BLaER1 treated with 17β-estradiol and CSF1 and Interleukin-3, amounts not matched to agents 10 nM and 100 nM (cell line): ENCODE measurements at regions not wholly inside any gene's neighbourhood (a gene's known extent, or its start where the extent isn't known, plus 50 kb on each side); places are given as distances from the start of the nearest gene placed in this dataset.

Experiments used
- H3K27ac ChIP-seq, 11 experiments: shearing (Covaris generic); formaldehyde crosslinking; 2 replicates each; pipeline ENCODE4 v1.8.1; 2022
- H3K27me3 ChIP-seq, 11 experiments: shearing (Covaris generic); formaldehyde crosslinking; 2 replicates each; pipeline ENCODE4 v1.8.1; 2022
- H3K36me3 ChIP-seq, 11 experiments: shearing (Covaris generic); formaldehyde crosslinking; 2 replicates each; pipeline ENCODE4 v1.8.1; 2022
- H3K4me1 ChIP-seq, 10 experiments: shearing (Covaris generic); formaldehyde crosslinking; 2 replicates each; pipeline ENCODE4 v1.8.1; 2022
- H3K4me2 ChIP-seq, 11 experiments: shearing (Covaris generic); formaldehyde crosslinking; 2 replicates each; pipeline ENCODE4 v1.8.1; 2022
- H3K4me3 ChIP-seq, 10 experiments: shearing (Covaris generic); formaldehyde crosslinking; 2 replicates each; pipeline ENCODE4 v1.8.1; 2022
- H3K9ac ChIP-seq, 11 experiments: shearing (Covaris generic); formaldehyde crosslinking; 2 replicates each; pipeline ENCODE4 v1.8.1; 2022
- H3K9me3 ChIP-seq, 11 experiments: shearing (Covaris generic); formaldehyde crosslinking; replicated peaks in 1 of 11; 2 replicates each; pipeline ENCODE4 v1.8.1; 2022
- H4K20me1 ChIP-seq, 11 experiments: shearing (Covaris generic); formaldehyde crosslinking; 2 replicates each; pipeline ENCODE4 v1.8.1; 2022
- Cebpa-rat ChIP-seq, 11 experiments: shearing (Covaris generic); IDR thresholded peaks; 2 replicates each; pipeline ENCODE4 v1.8.1; 2022

DNA sequence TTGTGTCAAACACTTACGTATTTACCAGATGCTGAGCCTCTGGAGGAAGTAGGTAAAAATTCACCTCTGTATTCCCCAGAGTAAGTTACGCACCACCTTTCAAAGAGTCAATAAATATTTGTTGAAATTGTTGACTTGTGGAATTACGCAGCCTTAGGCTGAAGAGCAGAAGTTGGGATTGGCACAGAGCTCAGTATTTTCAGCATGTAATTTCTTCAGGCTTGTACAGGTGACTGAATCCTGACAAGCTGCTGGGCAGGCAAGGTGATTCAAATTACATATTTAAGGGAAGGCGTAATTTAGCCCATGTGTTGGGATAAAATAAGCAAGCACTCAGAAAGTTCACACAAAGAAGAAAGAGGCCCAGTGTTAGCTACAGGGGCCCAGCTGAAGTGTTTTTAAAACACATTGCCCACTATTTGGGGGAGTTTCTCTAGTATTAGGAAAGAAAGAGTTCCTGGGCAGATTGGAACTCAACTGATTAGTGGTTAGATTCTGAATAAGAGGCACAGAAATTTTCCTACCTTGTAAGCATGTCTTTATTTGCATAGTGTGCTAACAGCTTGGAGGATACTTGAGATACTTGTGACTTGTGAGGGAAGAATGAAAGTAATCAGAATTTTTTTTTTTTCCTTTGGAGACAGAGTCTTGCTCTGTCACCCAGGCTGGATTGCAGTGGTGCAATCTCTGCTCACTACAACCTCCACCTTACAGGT, 165.3 kb upstream of the FBXL7 start:
- H3K4me1 ChIP-seq = no peaks in the 10 kb centered on the region
- no peaks in the 10 kb centered on the region for H3K27me3 ChIP-seq
- no peak for TF ChIP-seq Cebpa-rat (IDR thresholded peaks at IDR 0.05)
- H3K27ac ChIP-seq = no peak overlapping the region
- 0 out of 22 replicates have a peak, but pooled peaks cover 0 to 5% (median 0%) of the 10 kb centered on the region in 11 experiments for H3K9me3 ChIP-seq
- H3K9ac ChIP-seq = no peak overlapping the region
- H3K4me3 ChIP-seq = no peak overlapping the region
- no peaks in the 10 kb centered on the region for H3K36me3 ChIP-seq
- no peak overlapping the region for H3K4me2 ChIP-seq
- H4K20me1 ChIP-seq = no peaks in the 10 kb centered on the region

DNA sequence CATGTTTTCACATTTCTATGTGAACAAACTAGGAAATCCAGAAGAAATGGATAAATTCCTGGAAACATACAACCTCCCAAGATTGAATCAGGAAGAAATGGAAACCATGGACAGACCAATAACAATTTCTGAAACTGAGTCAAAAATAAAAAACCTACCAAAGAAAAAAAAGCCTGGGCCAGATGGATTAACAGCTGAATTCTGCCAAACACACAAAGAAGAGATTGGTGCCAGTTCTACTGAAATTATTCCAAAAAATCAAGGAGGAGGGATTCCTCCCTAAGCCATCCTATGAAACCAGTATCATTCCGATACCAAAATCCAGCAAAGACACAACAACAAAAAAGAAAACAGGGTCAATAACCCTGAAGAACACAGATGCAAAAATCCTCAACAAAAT, 166.9 kb upstream of the FBXL7 start:
- Histone ChIP-seq H3K9me3 (0 out of 22 replicates have a peak, but pooled peaks cover 0 to 5% (median 0%) of the 10 kb centered on the region in 11 experiments), H4K20me1 (no peaks in the 10 kb centered on the region), H3K4me2 (no peak overlapping the region), H3K36me3 (no peaks in the 10 kb centered on the region), H3K9ac (no peak overlapping the region), H3K4me1 (no peaks in the 10 kb centered on the region), H3K4me3 (no peak overlapping the region), H3K27me3 (no peaks in the 10 kb centered on the region), H3K27ac (no peak overlapping the region)
- no peak for TF ChIP-seq Cebpa-rat (IDR thresholded peaks at IDR 0.05)

DNA sequence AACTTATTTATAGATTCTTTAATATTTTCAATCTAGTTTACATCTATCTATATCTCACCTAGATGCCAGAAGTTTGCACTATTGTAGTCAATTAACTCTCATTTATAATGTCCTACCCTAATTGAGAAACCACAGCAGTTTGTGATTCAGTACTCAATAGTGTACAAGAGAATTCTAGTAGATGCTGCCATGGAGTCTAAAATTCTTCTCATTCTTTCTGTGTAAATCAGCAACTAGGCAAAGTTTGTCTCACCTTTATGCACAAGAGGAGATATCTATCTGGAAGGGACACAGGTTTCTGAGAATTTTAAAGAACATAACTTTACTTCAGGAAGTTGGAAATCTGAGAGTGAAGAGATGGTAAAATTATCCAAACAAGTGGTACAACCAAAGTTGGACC, 173.0 kb upstream of the FBXL7 start:
- Histone ChIP-seq H3K27ac (no peak overlapping the region), H3K4me2 (no peak overlapping the region), H3K4me3 (no peak overlapping the region), H3K36me3 (no peaks in the 10 kb centered on the region), H4K20me1 (no peaks in the 10 kb centered on the region), H3K9me3 (peaks cover 0 to 7% (median 0%) of the 10 kb centered on the region in 11 experiments; a peak in 1 of 22 replicates), H3K4me1 (peaks cover 0 to 2% (median 0%) of the 10 kb centered on the region in 10 experiments; a peak in 1 of 20 replicates), H3K27me3 (no peaks in the 10 kb centered on the region), H3K9ac (no peak overlapping the region)
- no peak for TF ChIP-seq Cebpa-rat (IDR thresholded peaks at IDR 0.05)

DNA sequence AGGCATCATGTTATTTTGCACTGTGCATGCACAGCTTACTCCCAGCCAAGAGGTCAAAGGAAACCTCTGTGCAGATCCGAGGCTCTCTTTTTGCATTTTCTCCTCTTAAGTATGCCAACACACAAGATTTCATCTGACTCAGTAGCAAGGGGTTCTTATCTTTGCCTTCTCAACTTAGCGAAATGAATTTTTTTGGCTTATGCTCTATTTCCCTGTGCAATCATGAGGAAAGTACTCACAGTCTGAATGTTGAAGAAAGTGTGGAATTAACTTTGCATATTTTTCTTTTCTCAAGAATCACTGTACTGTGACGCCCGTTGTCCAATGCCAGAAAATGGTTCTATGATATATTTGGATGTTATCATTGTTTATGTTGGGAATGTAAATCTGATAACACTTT, 173.5 kb upstream of the FBXL7 start:
- Histone ChIP-seq H3K27me3 (no peaks in the 10 kb centered on the region), H3K4me2 (no peak overlapping the region), H3K27ac (no peak overlapping the region), H4K20me1 (no peaks in the 10 kb centered on the region), H3K36me3 (no peaks in the 10 kb centered on the region), H3K9me3 (peaks cover 0 to 7% (median 0%) of the 10 kb centered on the region in 11 experiments; a peak in 1 of 22 replicates), H3K4me1 (peaks cover 0 to 4% (median 0%) of the 10 kb centered on the region in 10 experiments; a peak in 1 of 20 replicates), H3K9ac (no peak overlapping the region), H3K4me3 (no peak overlapping the region)
- no peak for TF ChIP-seq Cebpa-rat (IDR thresholded peaks at IDR 0.05)

DNA sequence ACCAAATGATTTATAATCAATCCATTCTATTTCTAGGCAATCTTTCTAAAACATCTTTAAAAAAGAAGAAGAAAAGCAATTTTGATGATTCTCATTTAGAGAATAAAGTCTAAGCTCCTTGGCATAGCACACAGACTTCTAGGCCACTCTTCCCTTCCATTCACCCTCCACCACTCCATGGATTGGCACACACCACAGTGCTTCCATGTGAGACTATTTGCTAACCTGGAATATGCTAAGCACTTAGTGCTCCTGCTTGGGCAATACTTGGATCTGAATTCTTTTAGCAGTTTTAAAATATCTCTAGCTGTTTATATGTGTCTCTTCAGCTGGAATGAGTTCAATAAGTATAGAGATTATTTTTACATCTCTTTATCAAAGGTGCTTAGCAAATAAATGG, 177.6 kb upstream of the FBXL7 start:
- no peaks in the 10 kb centered on the region for H3K27me3 ChIP-seq
- TF ChIP-seq Cebpa-rat (IDR thresholded peaks at IDR 0.05) = no peak
- no peak overlapping the region for H3K27ac ChIP-seq
- 0 out of 22 replicates have a peak overlapping the region, but pooled peaks of 1 of the 11 experiments have one; percentile 7 for H3K4me2 ChIP-seq
- no peaks in the 10 kb centered on the region for H4K20me1 ChIP-seq
- H3K4me1 ChIP-seq = peaks cover 0 to 4% (median 0%) of the 10 kb centered on the region in 10 experiments; a peak in 1 of 20 replicates
- no peaks in the 10 kb centered on the region for H3K36me3 ChIP-seq
- H3K9ac ChIP-seq = no peak overlapping the region
- H3K9me3 ChIP-seq = peaks cover 0 to 7% (median 0%) of the 10 kb centered on the region in 11 experiments; a peak in 1 of 22 replicates
- H3K4me3 ChIP-seq = no peak overlapping the region

DNA sequence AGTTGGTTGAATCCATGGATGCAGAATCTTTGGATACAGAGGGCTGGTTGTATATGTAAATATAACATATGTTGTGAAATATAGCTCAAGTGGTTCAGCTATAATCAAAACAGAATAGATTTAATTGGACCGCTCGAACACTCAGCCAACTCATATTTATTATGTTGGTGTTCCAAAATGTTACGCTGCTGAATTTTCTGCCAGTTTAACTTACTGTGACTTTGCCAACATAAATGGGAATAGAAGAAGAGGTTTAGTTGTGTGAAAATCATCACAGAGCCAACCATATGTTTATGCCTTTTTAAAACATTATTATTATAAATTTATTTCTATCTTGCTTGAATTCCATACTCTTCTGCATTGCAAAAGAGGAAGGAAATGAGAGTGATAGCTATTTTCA, 178.2 kb upstream of the FBXL7 start:
- no peak for TF ChIP-seq Cebpa-rat (IDR thresholded peaks at IDR 0.05)
- Histone ChIP-seq H3K4me2 (no peak overlapping the region), H3K27ac (no peak overlapping the region), H3K4me3 (no peak overlapping the region), H3K9ac (no peak overlapping the region), H3K36me3 (no peaks in the 10 kb centered on the region), H3K27me3 (no peaks in the 10 kb centered on the region), H4K20me1 (no peaks in the 10 kb centered on the region), H3K4me1 (peaks cover 0 to 4% (median 0%) of the 10 kb centered on the region in 10 experiments; a peak in 1 of 20 replicates), H3K9me3 (peaks cover 0 to 7% (median 0%) of the 10 kb centered on the region in 11 experiments; a peak in 1 of 22 replicates)

DNA sequence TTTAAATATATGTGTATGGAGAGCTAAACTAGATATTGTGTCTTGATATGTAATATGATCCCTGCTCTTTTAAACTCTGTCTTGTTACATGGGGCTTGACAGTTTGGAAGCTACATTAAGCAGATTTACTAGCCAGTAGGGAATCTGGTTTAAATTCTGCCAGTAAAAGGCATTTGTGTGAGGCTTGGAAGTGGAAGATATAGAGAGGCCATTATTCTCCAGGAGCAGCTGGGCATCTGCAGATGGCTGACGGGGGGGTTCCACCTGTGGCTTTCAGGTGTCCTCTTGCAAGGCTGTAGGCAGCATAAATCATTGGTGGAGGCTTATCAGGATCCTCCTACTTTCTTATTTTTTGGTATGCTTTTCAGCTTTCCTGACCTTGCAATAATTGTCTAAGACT, 179.1 kb upstream of the FBXL7 start:
- H3K27ac ChIP-seq = no peak overlapping the region
- TF ChIP-seq Cebpa-rat (IDR thresholded peaks at IDR 0.05) = no peak
- H3K36me3 ChIP-seq = no peaks in the 10 kb centered on the region
- H3K9ac ChIP-seq = no peak overlapping the region
- H3K4me2 ChIP-seq = no peak overlapping the region
- H3K4me1 ChIP-seq = peaks cover 0 to 4% (median 0%) of the 10 kb centered on the region in 10 experiments; a peak in 1 of 20 replicates
- 0 out of 22 replicates have a peak, but pooled peaks cover 0 to under 1% (median 0%) of the 10 kb centered on the region in 11 experiments for H3K9me3 ChIP-seq
- no peaks in the 10 kb centered on the region for H3K27me3 ChIP-seq
- H4K20me1 ChIP-seq = no peaks in the 10 kb centered on the region
- H3K4me3 ChIP-seq = no peak overlapping the region

DNA sequence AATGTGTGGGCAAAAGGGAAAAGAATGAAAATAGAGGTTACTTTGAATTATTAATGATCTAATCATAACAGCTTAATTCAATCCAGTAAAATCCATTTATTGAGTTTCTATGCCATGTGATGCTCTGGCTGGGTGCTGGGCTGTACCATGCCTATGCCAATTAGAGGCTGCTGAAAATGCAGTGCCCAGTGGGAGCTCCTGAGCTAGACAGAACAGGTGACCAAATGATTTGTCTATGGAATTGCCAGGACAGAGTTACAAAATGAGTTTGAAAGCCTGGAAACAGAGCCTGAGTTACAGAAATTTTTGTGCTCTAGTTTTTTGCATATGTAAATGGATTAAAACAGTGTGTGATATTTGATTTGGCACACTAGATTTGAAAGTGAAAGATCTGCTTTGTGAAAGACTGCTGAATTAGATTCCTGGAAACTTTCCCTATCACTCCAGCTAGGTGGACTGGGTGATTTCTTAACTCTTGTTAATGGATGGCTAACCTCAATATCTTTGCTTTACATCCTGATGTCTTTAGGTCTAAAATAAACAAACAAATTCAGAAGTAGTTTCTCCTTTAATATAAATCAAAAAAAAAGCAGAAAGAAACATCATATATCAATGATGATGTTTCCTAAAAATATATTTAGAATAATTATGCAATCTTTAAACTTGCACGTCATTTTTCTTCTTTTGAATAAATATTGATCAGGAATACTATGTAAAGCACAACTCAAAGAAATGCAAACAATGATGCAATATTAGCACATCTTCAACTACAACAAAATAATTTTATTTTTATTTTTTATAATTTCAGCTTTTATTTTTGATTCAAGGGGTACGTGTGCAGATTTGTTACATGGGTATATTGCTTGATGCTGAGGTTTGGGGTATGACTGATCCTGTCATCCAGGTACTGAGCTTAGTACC, 194.8 kb upstream of the FBXL7 start:
- TF ChIP-seq Cebpa-rat (IDR thresholded peaks at IDR 0.05) = no peak
- Histone ChIP-seq H3K27ac (no peak overlapping the region), H4K20me1 (no peaks in the 10 kb centered on the region), H3K36me3 (no peaks in the 10 kb centered on the region), H3K4me2 (no peak overlapping the region), H3K9me3 (no peaks in the 10 kb centered on the region), H3K9ac (no peak overlapping the region), H3K4me1 (no peaks in the 10 kb centered on the region), H3K4me3 (no peak overlapping the region), H3K27me3 (no peaks in the 10 kb centered on the region)

DNA sequence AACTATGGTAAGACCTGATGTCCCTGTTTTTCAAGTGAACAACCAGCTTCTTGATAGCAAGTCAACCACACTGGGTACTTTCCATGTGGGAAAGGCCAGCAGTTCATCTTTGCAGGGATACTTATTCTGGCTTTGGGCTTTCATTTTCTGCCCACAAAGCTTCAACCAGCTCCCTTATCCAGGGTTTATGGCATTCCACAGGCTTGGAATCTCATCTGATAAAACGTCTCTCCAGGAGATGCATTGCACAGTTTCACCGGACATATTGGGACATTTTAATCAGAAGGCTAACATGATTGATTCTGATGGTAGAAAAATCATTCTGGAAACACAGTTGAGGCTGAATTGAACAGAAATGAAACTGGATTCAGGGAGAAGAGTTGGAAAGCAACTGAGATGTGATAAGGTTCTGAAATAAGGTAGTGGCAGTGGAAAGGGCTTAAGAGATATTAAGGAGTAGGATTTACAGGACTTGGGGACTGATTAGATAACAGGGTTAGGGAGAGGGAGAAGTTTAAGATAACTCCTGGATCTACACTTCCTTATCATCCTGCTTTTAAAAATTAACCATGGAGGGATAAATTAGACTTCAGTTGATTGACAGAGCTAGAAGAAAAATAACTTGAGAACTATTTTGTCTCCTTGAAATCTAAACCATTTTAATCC, 195.8 kb upstream of the FBXL7 start:
- Histone ChIP-seq H3K9ac (no peak overlapping the region), H3K27ac (no peak overlapping the region), H3K4me2 (no peak overlapping the region), H3K36me3 (no peaks in the 10 kb centered on the region), H3K9me3 (no peaks in the 10 kb centered on the region), H3K27me3 (no peaks in the 10 kb centered on the region), H4K20me1 (no peaks in the 10 kb centered on the region), H3K4me3 (no peak overlapping the region), H3K4me1 (no peaks in the 10 kb centered on the region)
- TF ChIP-seq Cebpa-rat (IDR thresholded peaks at IDR 0.05) = no peak
